ENCODE measurements at regions not wholly inside any gene's neighbourhood (a gene's known extent, or its start where the extent isn't known, plus 50 kb on each side); places are given as distances from the start of the nearest gene placed in this dataset.
"Not testable (repeated sequence)": the region's sequence is repeated elsewhere in the genome, so short reads cannot be mapped to it uniquely, and the experiment has no call there.

GRCh38 chr2:138421315-138421970 lies 80.1 kb upstream of the SPOPL start:
- TF ChIP-seq CTCF (IDR thresholded peaks at IDR 0.05; ENCODE audit: low read depth, low read length, missing control alignments), result no peak
- peak; percentile 1 for DNase-seq (ENCODE audit: low read depth)
- in situ Hi-C loops (cut with HindIII; ENCODE audit: low sequenced_read_pairs), result no loop called here
- H3K4me3 ChIP-seq (ENCODE audit: low read depth, low read length), result no peak overlapping the region

GRCh38 chr2:138421971-138422335 lies 79.6 kb upstream of the SPOPL start:
- in situ Hi-C loops (cut with HindIII; ENCODE audit: low sequenced_read_pairs), result no loop called here
- DNase-seq (ENCODE audit: low read depth), result peak; percentile 57
- no peak for TF ChIP-seq CTCF (IDR thresholded peaks at IDR 0.05; ENCODE audit: low read depth, low read length, missing control alignments)
- no peak overlapping the region for H3K4me3 ChIP-seq (ENCODE audit: low read depth, low read length)

- no peak for TF ChIP-seq CTCF (IDR thresholded peaks at IDR 0.05; ENCODE audit: low read depth, low read length, missing control alignments)
- H3K4me3 ChIP-seq (ENCODE audit: low read depth, low read length), result no peak overlapping the region
- in situ Hi-C loops (cut with HindIII; ENCODE audit: low sequenced_read_pairs), result no loop called here
- no peak for DNase-seq (ENCODE audit: low read depth)
Measured at GRCh38 chr2:138423198-138423597, 78.4 kb upstream of the SPOPL start.

- in situ Hi-C loops (cut with HindIII; ENCODE audit: low sequenced_read_pairs), result no loop called here
- TF ChIP-seq CTCF (IDR thresholded peaks at IDR 0.05; ENCODE audit: low read depth, low read length, missing control alignments), result no peak
- H3K4me3 ChIP-seq (ENCODE audit: low read depth, low read length), result no peak overlapping the region
- DNase-seq (ENCODE audit: low read depth), result no peak
Measured at GRCh38 chr2:138423745-138424144, 77.8 kb upstream of the SPOPL start.

GRCh38 chr2:138424436-138425140 lies 77.0 kb upstream of the SPOPL start:
- in situ Hi-C loops (cut with HindIII; ENCODE audit: low sequenced_read_pairs), result no loop called here
- TF ChIP-seq CTCF (IDR thresholded peaks at IDR 0.05; ENCODE audit: low read depth, low read length, missing control alignments), result no peak
- H3K4me3 ChIP-seq (ENCODE audit: low read depth, low read length), result no peak overlapping the region
- no peak for DNase-seq (ENCODE audit: low read depth)

GRCh38 chr2:138426116-138426515 lies 75.5 kb upstream of the SPOPL start:
- in situ Hi-C loops (cut with HindIII; ENCODE audit: low sequenced_read_pairs); DNase-seq (ENCODE audit: low read depth); H3K4me3 ChIP-seq (ENCODE audit: low read depth, low read length): not testable (repeated sequence)

- no peak for TF ChIP-seq CTCF (IDR thresholded peaks at IDR 0.05; ENCODE audit: low read depth, low read length, missing control alignments)
- DNase-seq (ENCODE audit: low read depth), result no peak
- no peak overlapping the region for H3K4me3 ChIP-seq (ENCODE audit: low read depth, low read length)
- in situ Hi-C loops (cut with HindIII; ENCODE audit: low sequenced_read_pairs), result no loop called here
Measured at GRCh38 chr2:138428710-138429440, 72.7 kb upstream of the SPOPL start.

All from astrocyte of the cerebellum (primary cell).